Islet of Langerhans (tissue), 1 donor: ENCODE measurements at regions not wholly inside any gene's neighbourhood (a gene's known extent, or its start where the extent isn't known, plus 50 kb on each side); places are given as distances from the start of the nearest gene placed in this dataset.

Experiments used
- FAIRE-seq: peaks from one replicate; lab custom pipeline; 2011; peaks lifted over from hg19 to GRCh38; lab: Jason Lieb, UNC

DNA sequence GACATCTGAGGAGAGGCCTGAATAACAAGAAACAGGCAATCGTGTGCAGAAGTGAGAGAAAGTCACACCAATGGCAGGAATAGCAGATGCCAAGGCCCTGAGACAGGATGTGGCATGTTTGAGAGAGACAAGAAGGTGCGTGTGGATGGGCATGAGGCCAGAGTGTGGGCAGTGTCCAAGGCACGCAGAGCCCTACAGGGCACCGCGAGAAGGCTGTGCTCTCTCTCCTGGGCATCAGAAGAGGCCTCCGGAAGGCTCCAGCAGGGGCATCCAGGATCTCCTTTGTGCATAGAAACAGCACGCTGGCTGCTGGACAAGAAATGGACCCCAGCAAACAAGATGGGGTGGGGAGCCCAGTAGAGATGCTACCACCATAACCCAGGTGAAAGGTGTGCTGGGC lies 239.0 kb upstream of the RAB6C start:
- FAIRE-seq, result no peak

DNA sequence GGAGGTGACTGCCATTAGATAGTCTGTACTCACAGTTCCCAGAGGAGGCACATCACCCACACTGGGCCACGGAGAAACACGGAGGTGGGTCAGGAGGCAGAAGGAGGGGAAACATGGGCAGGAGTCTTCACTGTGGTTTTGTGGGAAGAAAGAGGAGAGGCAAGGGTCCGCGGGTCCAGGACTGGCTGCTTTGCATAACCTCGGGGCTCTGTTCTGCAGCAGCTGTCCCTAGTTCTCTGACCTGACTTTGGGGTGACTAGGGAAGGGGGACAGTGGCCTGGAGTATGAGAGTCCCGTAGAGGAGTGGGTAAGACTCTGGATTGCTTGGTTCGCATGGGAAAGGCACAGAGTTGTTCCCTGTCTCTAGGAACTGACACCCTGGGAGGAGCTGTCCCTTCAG lies 238.3 kb upstream of the RAB6C start:
- FAIRE-seq, result no peak

- no peak for FAIRE-seq
Measured at GRCh38 chr2:129741623-129742022, 237.8 kb upstream of the RAB6C start.

GRCh38 chr2:129742415-129743180 lies 236.9 kb upstream of the RAB6C start:
- no peak for FAIRE-seq

- FAIRE-seq, result no peak
Measured at GRCh38 chr2:129744141-129744540, 235.3 kb upstream of the RAB6C start.

- FAIRE-seq, result no peak
Measured at GRCh38 chr2:129744649-129745048, 234.8 kb upstream of the RAB6C start.

DNA sequence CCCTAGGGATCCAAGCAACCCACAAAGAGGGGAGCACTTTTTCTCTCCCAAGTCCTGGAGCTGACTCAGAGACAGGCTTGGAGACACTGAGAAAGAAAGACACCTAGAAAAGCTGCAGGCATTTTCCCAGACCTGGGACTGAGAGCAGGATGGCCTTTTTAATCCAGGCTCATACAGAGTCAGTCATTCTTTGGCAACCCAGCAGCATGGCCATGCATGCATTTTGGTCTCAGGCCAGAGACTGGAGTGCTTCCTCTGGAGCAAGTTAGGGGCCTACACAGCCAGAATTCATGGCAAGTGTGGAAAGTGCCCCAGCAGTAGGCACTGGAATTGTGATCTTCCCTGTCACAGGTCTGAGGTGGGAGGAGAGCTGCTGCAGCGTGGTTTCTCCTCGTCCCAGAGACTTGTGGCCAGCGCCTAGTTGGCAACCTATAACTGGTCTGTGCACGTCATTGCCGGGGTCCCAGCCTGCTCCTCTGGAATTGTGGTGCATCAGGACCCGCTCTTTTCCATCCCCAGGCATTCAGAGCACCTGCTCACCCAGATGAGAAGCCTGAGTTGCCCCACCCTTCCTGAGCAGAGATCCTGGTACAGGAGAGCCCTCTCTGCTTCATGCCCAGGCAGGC lies 231.9 kb upstream of the RAB6C start:
- FAIRE-seq, result no peak

- no peak for FAIRE-seq
Measured at GRCh38 chr2:129748250-129748649, 231.2 kb upstream of the RAB6C start.

- no peak for FAIRE-seq
Measured at GRCh38 chr2:129748653-129749052, 230.8 kb upstream of the RAB6C start.

- no peak for FAIRE-seq
Measured at GRCh38 chr2:129751409-129751808, 228.1 kb upstream of the RAB6C start.

DNA sequence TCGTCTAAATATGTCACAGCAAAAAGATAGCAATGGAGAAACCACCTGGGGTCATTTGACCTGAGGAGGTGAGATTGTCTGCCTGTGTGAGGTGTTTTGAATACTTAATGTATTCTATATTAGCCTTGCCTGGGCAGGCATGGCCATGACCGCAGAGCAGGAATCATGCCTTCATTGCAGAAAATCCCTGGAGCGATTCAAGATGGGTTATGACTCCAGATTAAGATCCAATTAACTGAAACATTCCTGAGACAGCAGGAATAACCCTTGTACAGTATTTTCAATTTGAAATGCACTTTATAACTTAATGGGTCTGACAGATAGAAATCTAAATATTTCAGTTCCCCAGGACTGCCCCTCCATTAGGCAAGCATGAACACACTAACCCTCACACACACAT lies 227.3 kb upstream of the RAB6C start:
- FAIRE-seq, result no peak

DNA sequence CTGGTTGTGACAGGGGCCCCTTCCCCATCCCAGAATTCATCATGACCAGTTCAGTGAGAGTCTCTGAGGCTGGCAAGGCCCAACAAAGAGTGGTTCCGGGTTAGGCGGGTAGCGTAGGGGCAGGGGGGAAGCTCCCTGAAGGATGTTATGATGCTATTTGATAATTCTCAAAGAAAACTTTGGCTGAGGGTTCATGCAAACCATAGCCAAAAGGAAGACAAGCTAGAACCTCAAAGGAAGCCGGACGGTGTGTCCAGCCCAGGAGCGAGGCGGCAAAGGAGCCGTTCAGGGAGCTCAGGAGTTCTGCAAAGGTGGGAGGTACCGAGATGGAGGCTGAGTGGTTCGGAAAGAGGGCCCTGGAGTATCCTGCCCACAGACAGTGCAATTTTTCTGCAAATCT lies 226.8 kb upstream of the RAB6C start:
- no peak for FAIRE-seq

DNA sequence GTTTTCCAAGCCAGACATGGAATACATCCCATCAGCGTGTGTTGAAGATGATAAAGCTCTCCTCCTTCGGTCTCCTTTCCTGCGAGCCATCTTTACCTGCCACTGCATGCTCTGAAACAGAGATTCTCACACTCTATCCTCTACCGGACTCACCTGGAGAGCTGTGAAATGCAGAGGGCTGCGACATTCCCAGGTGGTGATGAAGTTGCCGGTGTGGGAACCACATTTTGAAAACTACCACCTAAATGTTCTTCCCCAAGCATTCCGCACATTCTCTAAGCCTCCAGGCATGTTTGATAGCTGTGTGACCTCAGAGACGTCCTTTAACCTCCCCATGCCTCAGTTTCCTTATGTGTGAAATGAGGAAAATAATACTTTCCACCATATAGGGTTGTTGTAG lies 226.2 kb upstream of the RAB6C start:
- FAIRE-seq, result no peak

DNA sequence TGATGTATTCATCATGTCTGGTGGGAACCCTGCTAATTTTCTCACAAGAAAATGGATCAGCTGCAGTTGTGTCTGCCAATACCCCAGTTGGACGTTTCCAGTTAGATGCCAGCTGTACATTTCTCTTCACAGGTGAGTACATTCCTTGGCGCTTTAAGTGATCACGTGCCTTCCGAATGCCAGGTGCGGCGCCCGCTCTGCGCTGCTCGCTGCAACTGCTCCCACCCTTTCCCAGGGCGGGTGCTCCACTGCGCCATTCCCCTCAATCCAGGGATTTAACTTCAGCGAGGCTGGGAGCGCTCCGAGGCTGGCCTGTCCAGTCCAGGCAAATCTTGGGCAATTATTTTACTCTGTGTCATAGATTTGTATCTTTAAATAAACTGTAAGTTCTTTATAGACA lies 225.0 kb upstream of the RAB6C start:
- FAIRE-seq, result no peak

- FAIRE-seq, result no peak
Measured at GRCh38 chr2:129754831-129755230, 224.6 kb upstream of the RAB6C start.

DNA sequence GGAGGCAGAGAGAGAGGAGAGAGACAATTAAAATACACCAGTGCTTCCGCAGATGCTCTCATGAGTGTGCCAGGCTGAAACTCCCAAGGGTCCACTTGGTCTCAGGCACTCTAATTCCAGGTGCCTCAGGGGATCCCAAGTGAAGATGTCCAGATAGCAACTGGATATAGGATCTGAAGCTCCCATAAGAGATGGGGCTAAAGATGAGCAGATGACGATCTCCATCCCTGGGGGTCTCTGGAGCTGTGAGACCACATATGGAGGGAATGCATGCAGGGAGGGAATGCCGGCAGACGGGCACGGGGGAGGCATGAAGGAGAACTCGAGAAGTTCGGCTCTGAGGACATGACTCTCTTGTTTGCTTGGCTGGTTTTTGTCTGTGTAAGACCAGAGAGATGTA lies 223.7 kb upstream of the RAB6C start:
- no peak for FAIRE-seq

GRCh38 chr2:129756276-129756675 lies 223.2 kb upstream of the RAB6C start:
- FAIRE-seq, result no peak

GRCh38 chr2:129757366-129757914 lies 222.0 kb upstream of the RAB6C start:
- no peak for FAIRE-seq

DNA sequence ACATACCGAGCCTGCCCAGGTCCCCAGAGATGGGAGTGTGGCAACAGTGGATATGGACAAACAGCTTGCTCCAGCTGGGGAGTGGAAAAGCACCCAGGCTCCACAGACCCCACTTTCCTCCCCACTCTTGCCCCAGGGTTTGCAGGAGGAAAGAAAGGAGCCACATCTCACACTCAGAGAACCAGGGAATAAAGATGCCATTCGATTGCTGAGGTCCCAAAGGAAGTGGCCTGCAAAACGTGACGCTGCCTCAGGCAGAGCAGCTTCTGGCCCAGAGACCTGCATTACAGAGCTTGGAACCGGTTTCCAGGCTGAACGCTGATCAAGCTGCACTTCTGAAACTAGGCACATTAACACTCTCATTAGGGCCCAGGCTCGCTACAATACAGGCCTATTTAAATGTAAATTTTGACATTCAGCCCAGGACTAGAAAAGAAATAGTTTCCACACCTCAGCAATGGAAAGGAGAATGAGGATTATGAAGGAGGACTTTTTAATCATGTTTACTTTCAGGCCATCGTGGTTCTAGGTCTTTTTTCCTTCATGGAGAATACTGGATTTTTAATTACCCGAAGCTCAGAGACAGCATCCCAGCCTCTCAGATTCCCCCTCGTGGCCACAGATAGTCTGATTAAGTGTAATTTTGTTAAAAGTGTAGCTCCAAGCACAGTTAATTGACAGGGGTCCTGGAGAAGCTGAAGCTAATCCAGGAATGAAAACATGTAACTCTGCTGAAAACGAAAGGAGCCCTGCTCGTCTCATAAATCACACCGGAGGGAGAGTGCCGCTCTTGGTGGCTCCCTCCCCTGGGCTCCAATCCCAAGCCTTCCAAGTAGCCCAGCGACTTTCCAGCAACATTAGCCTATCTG lies 221.3 kb upstream of the RAB6C start:
- FAIRE-seq, result no peak

GRCh38 chr2:129758784-129759471 lies 220.5 kb upstream of the RAB6C start:
- no peak for FAIRE-seq

- FAIRE-seq, result no peak
Measured at GRCh38 chr2:129759472-129760010, 219.9 kb upstream of the RAB6C start.

DNA sequence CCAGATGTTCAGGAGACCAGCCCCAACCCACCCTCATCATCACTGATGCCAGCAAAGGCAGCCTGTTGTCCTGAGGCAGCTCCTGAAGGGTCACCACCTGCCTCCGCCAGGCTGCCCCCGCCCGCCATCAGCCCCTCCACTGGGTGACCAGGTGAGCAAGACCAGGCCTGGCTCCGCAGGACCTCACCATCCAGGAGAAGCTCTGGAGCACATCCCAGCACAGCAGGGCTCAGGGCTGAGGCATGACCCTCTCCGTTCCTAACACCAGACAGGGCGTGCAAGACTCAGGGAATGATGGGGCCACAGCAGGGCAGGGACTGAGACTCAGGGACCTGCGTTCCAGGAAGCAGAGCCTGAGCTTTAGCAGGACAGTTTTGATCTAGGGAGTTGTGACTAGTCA lies 218.8 kb upstream of the RAB6C start:
- FAIRE-seq, result no peak
